Activated naive CD4-positive, alpha-beta T cell treated with anti-CD3 and anti-CD28 coated beads, Interleukin-2, amount 50 U/mL, for 16 hours (primary cell): ENCODE measurements at regions not wholly inside any gene's neighbourhood (a gene's known extent, or its start where the extent isn't known, plus 50 kb on each side); places are given as distances from the start of the nearest gene placed in this dataset.

Experiments used
- DNase-seq: peaks from one replicate; pipeline ENCODE4 v3.0.0-alpha.2; 2020

DNA sequence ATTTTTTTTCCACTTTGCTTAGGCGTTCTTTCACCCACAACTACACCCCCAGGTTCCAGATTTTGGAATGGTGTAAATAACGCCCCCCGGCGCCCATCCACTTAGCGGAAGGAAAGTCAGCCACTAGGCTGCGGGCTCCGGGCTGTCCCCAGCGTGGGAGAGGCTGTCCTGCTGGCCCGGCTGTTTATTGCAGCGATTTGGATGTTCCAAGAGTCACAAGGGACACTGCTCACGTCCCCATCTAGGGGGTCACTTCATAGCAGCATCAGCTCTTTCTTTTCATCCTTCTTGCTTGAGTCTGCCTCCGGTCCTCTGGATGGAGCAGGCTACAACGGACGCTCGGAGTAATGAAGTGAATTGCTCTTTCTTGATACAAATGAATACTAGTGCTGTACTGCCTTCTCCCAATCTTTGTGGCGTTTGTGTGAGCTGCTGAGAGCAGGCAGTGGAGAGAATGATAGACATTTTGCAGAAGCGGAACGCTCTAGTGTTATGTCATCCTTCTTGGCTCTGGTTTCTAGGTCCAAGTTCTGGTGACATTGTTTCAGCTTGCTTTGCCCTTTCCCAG lies 50.7 kb upstream of the PAIP2B start:
- DNase-seq: peak; percentile 18

- DNase-seq: no peak
Measured at GRCh38 chr2:71277147-71277475, 50.2 kb upstream of the PAIP2B start.

GRCh38 chr2:71276311-71277146 lies 49.6 kb upstream of the PAIP2B start:
- peak; percentile 91 for DNase-seq
